GM18951 (cell line): ENCODE measurements at regions not wholly inside any gene's neighbourhood (a gene's known extent, or its start where the extent isn't known, plus 50 kb on each side); places are given as distances from the start of the nearest gene placed in this dataset.
"Not testable (repeated sequence)": the region's sequence is repeated elsewhere in the genome, so short reads cannot be mapped to it uniquely, and the experiment has no call there.

Experiments used
- POLR2A ChIP-seq: IDR thresholded peaks from 4 replicates; pipeline ENCODE4 v1.6.1; 2011; ENCODE audit warnings: mild to moderate bottlenecking; ENCODE audit not compliant: insufficient read length, insufficient read depth; ENCODE audit errors: extremely low read depth
- in situ Hi-C: fragments of 300-500 bp; cut with MboI; formaldehyde crosslinking; loops from one replicate; pipeline ENCODE4 v1.12.0; 2022; ENCODE audit warnings: low sequenced_read_pairs, mixed read lengths, inconsistent platforms; ENCODE audit not compliant: unreplicated experiment

DNA sequence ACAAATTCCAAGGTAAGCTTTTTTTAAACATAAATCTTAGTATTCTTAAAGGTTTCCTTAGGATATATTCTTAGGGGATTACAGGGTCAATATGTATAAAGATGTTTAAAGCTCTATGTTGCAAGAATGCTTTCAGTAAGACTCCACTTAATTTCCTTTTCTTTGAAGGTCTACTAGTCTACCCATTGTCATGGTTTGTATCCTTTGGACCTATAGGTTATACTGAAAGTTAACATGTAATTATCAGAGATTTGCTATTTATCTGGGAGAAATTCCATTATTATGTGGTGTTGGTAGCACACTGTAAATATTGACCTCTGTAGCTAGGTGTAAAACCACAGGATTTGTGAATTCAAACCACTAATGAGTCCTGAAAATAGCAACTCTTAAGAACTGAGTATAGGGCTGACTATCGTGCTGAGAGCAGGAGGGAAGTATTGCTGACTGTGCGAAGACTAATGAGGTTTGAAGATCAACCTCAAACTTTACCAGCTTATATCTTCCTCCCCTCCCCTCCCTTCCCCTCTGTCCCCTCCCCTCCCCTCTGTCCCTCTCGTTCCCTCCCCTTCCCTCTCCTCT, 85.6 kb downstream of the GADD45G start:
- in situ Hi-C loops, result no loop called here
- no peak for TF ChIP-seq POLR2A

DNA sequence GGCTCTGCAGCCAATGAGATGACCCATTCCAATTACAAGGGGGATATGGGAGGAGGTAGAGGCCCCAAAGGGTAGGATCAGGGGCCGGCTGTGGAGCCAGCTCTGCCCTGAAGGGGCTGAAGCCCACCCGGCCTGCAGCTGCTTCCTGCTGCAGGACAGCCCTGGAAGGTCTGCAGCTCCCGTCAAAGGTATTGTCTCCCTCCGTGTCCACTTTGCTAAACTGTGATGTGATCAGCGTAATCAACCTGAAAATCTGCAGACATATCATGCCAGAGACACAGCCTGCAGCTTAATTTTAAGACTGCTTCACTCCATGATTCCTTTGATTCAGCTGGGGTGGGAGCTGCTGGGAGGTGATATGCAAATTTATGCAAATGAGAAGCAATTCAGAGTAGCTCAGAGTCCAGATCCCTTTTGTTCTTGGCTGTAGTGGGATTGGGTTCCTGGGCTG, 90.7 kb downstream of the GADD45G start:
- no peak for TF ChIP-seq POLR2A
- in situ Hi-C loops, result no loop called here

DNA sequence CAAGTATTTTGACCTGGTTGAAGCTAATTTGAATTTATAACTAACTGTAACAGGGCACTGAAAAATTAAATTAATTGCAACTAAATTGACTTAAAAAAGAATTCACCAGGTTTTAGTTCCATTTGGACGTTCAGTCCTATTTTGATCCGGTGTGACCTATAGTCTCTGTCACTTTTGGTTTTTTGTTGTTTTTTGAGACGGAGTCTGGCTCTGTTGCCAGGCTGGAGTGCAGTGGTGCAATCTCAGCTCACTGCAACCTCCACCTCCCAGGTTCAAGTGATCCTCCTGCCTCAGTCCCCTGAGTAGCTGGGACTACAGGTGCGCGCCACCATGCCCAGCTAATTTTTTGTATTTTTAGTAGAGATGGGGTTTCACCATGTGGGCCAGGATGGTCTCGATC, 91.2 kb downstream of the GADD45G start:
- in situ Hi-C loops, result not testable (repeated sequence)

DNA sequence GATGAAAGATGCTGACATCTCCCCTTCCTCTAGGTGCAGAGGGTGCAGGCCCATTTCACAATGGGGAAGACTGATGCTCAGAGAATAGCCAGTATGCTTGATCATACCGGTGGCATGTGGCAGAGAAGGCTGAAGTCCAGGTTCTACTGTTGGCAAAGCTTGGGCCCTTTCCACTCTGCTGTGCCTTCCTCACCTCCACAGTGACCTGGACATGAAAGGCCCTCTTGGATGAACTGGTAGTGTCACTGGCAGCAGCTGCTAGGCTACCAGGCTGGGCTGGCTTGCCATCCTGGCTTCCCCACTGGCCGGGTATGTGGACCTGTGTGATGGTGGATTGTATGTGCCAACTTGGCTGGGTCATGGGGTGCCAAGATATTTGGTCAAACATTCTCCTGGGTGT, 92.0 kb downstream of the GADD45G start:
- no peak for TF ChIP-seq POLR2A
- in situ Hi-C loops, result no loop called here

DNA sequence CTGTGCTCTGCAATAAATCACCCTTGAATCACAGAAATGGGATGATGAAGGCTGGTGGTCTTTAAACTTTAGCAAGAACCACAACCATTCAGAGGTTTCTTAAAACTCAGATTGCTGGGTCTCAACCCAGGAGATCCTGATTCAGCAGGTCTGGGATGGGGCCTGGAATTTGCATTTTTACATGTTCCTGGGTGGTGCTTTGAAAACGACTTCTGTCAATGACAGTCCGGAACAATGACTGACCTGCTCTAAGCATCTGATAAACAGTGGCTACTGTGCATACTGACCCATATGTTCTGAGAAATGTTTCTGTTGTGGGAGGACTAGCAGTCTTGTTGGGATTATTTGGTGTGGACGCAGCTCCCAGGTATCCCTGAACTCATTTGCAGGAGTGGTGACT, 92.7 kb downstream of the GADD45G start:
- TF ChIP-seq POLR2A, result no peak
- in situ Hi-C loops, result no loop called here

DNA sequence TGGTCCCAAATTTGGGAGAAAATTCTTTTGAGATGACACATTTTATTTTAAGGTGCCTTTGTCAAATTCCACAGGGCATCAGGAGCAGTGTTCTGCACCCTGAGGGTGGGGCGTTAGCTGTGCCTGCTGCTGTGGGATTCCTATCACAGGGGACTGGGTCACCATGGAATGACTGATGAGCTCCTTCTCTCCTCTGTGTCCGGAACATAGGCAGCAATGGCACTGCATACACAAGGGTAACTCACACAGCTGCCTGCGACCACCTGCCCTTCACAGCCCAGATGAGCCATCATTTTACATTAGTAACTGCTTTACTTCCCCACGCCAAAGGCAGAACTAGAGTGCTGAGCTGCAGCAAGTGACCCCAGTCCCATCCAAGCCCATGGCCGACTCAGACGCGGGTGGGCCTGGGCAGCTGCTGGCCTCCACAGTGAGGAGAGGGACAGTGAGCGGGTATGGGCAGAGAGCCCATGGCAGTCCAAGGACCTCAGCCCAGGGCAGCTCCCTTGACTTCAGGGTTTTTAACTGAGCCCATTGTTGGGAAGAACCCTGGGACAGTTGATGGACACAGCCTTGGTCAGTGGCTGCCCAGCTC, 93.7 kb downstream of the GADD45G start:
- no peak for TF ChIP-seq POLR2A
- in situ Hi-C loops, result no loop called here

DNA sequence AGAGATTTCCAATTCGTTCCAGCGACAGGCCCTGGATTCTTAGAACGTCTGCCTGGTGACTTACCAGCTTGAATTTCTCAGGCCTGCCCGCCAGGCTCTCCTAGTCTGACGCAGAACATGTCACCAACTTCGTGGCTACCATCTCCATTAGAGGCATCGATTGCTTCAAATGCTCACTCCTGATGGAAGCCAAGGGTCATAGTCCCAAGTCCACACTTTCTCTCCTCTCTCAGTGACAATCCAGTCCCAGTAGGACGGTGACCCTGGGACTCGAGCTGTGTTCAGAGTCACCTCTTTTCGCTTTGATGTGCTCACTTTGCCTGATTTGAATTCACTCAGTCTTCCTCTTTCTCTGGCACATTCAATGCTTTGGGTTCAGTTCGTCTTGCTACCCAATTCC, 94.8 kb downstream of the GADD45G start:
- in situ Hi-C loops, result no loop called here
- no peak for TF ChIP-seq POLR2A

DNA sequence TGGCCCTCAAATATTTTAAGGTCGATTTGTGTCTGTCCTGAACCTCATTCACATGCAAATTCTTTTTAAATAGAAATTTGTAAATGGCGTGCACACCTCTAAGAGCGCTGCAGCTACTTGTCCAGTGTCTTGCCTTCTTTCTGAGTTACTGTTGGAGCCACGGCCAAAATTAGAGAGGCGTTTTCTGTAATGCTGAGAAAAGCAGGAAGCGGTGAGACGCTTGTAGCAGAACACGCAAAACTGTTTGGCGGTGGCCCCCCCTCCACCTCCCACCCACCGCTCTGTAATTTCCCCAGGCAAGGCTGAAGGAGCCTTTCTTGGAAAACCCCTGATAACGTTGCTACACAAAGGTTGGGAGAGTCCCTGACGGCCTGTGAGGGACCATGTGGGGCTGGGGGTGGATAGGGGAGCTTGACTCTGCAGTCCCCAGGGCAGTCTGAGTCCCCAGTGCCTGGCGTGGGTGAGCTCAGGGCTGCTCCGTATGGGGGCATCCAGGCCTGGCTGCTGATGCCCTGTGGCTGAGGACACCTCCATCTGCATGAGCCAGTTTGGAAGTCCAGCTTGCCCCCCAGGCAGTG, 96.5 kb downstream of the GADD45G start:
- peak; percentile 40 for TF ChIP-seq POLR2A

DNA sequence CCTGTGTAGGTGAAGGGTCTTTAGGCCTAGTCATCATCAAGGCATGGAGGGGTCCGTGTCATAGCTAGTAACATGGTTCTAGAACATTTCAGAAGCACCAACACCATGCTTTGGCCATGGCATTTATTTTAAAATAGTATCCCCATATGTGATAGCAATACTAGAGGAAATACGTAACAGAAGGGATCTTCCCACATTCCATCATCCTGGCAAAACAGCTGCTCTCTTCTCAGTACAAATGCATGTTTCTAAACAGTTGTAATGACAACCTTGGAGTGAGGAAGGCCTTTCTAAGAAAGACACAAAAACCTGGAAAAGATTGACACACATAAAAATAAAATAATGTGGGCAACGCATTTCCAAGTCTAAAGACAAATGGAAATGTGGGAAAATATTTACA, 97.6 kb downstream of the GADD45G start:
- in situ Hi-C loops, result no loop called here
- TF ChIP-seq POLR2A, result no peak

More for the DNA sequence above, 96.5 kb downstream of the GADD45G start:
- in situ Hi-C loops, result no loop called here

DNA sequence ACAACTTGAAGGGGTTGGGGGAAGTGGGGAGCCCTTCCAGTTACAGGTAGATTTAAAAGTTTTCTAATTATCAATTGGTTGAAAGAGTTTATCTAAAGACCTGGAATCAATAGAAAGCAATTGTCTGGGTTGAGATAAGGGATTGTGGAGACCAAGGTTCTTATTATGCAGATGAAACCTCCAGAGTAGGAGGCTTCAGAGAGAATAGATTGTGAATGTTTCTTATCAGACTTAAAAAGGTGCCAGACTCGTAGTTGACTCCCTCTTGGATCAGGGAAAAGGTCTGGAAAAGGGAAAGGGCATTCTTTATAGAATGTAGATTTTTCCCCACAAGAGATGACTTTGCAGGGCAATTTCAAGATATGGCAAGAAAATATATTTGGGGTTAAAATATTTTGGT, 100.8 kb downstream of the GADD45G start:
- in situ Hi-C loops, result no loop called here
- TF ChIP-seq POLR2A, result no peak

DNA sequence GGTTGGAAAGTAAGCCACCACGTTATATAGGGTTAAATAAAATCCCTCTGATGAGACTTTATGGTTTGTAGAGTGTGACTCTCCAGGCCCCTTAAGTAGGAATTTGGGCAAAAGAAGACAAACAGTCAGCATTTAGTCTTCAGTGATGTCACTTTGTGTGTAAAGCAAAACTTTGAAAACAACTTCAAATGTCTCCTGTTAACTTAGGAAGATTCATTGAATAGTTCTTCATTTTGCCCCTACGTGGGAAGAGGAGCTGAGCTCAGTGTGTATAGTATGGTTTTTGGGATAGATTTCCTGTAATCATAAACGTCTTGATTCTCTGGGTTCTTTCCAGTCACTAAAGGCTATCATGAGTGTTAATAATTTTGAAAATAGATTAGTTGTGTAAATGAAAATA, 101.3 kb downstream of the GADD45G start:
- in situ Hi-C loops, result no loop called here
- no peak for TF ChIP-seq POLR2A

DNA sequence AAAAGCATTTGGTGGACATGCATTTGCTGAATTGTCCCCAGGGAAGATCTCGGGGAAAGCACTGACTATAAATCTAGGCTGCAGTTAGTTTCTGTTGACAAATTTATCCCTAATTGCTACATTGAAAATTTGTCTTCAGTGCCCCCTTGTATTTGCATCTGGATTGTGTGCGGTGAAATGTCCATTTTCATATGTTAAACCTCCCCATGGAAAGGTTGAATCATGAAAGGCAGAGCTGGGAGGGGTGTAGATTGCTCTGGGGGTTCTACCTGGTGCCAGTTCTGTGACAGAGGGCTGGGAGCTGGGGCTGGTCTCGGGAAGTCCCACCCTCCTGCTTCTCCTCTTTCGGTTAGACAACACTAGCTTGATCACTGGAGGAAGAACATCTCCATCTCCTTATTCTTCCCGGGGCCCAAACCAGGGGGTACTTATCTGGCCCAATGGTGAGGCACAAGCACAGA, 101.9 kb downstream of the GADD45G start:
- no peak for TF ChIP-seq POLR2A

DNA sequence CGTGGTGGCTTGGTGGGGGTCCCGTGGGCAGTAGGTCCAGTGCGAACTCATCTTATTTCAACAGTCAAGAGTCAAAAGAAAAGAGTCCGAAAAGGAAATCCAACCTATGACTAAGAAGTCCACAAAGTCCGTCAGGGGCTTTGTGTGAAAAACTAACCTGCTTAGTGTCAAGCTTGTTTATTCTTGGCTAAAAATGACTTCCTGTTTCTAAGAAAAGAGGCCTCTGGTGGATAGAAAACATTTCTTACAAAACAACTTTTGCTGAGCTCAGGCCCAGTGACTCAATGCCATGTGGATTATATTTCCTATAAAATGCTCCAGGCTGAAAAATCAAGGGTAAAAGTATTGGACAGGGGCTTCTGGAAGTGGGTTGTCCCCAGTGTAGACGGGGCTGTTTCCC, 105.9 kb downstream of the GADD45G start:
- in situ Hi-C loops, result no loop called here
- TF ChIP-seq POLR2A, result no peak

More for the DNA sequence above, 101.9 kb downstream of the GADD45G start:
- in situ Hi-C loops, result no loop called here

DNA sequence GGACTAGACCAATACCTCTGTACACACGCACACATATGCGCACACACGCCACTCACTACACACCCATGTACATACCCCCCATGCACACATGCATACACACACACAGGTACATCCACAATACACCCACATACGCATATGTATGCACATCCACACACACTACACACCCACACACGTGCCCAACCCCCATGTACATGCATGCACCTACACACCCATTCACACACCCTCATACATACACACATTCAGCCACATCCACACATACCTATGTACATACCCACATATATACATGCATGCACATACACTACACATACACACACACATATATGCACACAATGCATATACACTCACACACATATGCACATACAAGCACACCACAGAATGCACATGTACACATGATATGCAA, 107.1 kb downstream of the GADD45G start:
- in situ Hi-C loops, result no loop called here
- no peak for TF ChIP-seq POLR2A
